NCI-H345 treated with DMSO at 0.1 percent for 48 hours (cell line): ENCODE measurements at regions not wholly inside any gene's neighbourhood (a gene's known extent, or its start where the extent isn't known, plus 50 kb on each side); places are given as distances from the start of the nearest gene placed in this dataset.

Source experiments
- DNase-seq: peaks from one replicate; lab custom pipeline; 2025; ENCODE audit not compliant: unreplicated experiment; lab: John Stamatoyannopoulos, UW

GRCh38 chr12:92556141-92556540 lies 146.6 kb upstream of the PLEKHG7 start:
- DNase-seq = no peak

- no peak for DNase-seq
These were observed 148.4 kb upstream of the PLEKHG7 start for GRCh38 chr12:92554158-92555073.

- DNase-seq = no peak
These were observed 149.4 kb upstream of the PLEKHG7 start for GRCh38 chr12:92553389-92553788.

- DNase-seq = no peak
These were observed 150.2 kb upstream of the PLEKHG7 start for GRCh38 chr12:92552412-92553108.

GRCh38 chr12:92551853-92552397 lies 150.9 kb upstream of the PLEKHG7 start:
- DNase-seq = no peak

GRCh38 chr12:92551210-92551609 lies 151.6 kb upstream of the PLEKHG7 start:
- DNase-seq = no peak

- no peak for DNase-seq
These were observed 152.1 kb upstream of the PLEKHG7 start for GRCh38 chr12:92550661-92551060.

- DNase-seq = no peak
These were observed 152.5 kb upstream of the PLEKHG7 start for GRCh38 chr12:92550254-92550653.

- no peak for DNase-seq
These were observed 153.3 kb upstream of the PLEKHG7 start for GRCh38 chr12:92549516-92549915.

GRCh38 chr12:92547906-92548305 lies 154.9 kb upstream of the PLEKHG7 start:
- no peak for DNase-seq

GRCh38 chr12:92547420-92547819 lies 155.4 kb upstream of the PLEKHG7 start:
- no peak for DNase-seq

GRCh38 chr12:92546635-92547348 lies 156.0 kb upstream of the PLEKHG7 start:
- DNase-seq = no peak

GRCh38 chr12:92546259-92546634 lies 156.5 kb upstream of the PLEKHG7 start:
- no peak for DNase-seq

GRCh38 chr12:92544322-92544721 lies 158.5 kb upstream of the PLEKHG7 start:
- DNase-seq = no peak

- no peak for DNase-seq
These were observed 158.9 kb upstream of the PLEKHG7 start for GRCh38 chr12:92543840-92544239.

- DNase-seq = no peak
These were observed 159.4 kb upstream of the PLEKHG7 start for GRCh38 chr12:92543359-92543758.

- DNase-seq = no peak
These were observed 161.1 kb upstream of the PLEKHG7 start for GRCh38 chr12:92541731-92542130.

- no peak for DNase-seq
These were observed 161.9 kb upstream of the PLEKHG7 start for GRCh38 chr12:92540782-92541423.

GRCh38 chr12:92539976-92540781 lies 162.6 kb upstream of the PLEKHG7 start:
- DNase-seq = peak; percentile 91

GRCh38 chr12:92539110-92539749 lies 163.6 kb upstream of the PLEKHG7 start:
- DNase-seq = no peak
